D341Med (cell line): ENCODE measurements at regions not wholly inside any gene's neighbourhood (a gene's known extent, or its start where the extent isn't known, plus 50 kb on each side); places are given as distances from the start of the nearest gene placed in this dataset.

ENCODE experiments used
- DNase-seq: peaks from one replicate; pipeline ENCODE4 v3.0.0; 2012; ENCODE audit warnings: low spot score

DNA sequence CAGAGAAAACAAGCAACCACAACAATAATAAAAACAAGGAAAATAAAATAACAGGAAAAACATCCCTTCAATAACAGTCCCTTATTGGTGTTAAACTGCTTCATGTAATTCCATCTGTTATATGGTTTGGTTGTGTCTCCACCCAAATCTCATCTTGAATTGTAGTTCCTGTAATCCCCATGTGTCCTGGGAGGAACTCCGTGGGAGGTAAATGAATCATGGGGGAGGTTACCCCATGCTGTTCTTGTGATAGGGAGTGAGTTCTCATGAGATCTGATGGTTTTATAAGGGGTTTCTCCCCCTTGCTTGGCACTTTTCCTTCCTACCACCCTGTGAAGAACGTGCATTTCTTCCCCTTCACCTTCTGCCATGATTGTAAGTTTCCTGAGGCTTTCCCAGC lies 369.8 kb downstream of the TMEM232 start:
- DNase-seq, result no peak

DNA sequence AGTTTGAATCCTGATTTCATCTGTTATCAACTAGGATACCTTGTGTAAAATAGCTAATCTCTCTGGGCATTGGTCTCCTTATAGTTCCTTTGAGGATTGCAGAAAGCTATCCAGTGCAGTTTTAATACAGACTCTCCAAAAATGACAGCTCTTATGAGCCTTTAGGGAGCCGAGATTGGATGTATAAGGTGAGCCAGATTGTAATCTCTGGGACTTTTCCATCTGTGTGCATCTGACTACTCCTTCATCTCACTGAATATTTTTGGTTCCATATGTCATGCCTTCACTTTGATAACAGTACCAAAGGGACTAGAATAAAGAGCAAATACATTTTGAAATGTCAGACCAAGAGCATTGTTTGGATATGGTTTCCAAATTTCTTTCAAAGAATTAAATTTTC lies 367.2 kb downstream of the TMEM232 start:
- DNase-seq, result no peak

DNA sequence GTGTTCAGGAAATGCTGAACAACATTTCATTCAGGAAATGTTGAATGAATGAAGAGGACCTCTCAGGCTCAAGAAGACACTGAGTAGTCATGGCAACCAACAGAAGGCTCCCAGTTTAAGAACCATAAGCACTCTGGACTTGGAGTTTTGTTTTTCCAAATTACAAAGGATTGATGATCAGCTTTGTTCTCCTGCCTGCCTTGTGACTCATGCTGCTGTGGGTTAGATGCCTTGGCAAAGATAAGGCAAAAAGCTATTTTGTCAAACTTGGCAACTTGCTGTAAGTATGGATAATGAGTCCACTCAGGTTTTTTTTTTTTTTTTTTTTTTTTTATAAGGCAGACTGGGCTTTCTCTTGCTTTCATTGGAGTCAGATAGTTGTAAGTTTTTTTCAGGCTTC lies 365.0 kb downstream of the TMEM232 start:
- DNase-seq, result no peak

DNA sequence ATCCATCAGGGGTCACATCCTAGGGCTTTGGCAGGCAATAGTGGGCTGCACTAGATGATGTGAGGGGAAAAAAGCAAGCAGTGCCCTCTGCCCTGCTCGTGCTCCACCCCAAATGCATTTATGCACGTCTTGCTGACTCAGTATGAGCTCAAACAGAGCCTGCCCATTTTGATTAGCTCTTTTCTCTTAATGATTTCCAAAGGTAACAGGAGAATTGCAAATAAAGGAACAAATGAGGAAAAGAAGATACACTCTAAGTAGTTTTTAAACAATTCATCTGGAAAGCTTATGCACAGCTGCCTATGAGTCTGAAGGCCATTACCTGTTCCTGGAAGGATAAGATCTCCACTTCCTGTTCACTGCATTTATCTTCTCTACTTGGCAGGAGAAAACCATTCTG lies 364.2 kb downstream of the TMEM232 start:
- DNase-seq, result no peak

DNA sequence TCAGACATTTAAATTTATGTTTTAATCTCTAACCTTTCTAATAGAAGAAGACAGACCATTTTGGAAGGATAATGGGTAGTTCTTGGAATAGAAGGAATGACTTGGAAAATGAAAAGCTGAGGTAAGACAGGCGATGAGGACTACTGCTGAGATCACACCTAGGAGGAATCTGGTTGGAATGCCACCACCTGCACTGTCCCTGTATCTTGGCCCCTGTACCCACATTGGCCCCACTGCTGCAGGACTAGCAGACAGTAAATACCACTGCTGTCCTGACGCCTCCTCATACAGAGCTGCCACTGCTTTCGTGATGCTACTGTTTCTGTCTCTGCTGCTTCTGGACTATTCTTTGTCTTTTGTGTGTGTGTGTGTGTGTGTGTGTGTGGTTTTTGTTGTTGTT lies 359.8 kb downstream of the TMEM232 start:
- no peak for DNase-seq
